ENCODE measurements at regions not wholly inside any gene's neighbourhood (a gene's known extent, or its start where the extent isn't known, plus 50 kb on each side); places are given as distances from the start of the nearest gene placed in this dataset.

GRCh38 chr14:62528296-62528695 is 517.0 kb downstream of the KCNH5 start:
- no peak for TF ChIP-seq CTCF (IDR thresholded peaks at IDR 0.05; ENCODE audit: insufficient read depth, missing control alignments)
- DNase-seq (ENCODE audit: insufficient read length, low spot score) (no peak), FAIRE-seq (no peak)

GRCh38 chr14:62532181-62532580 is 513.1 kb downstream of the KCNH5 start:
- FAIRE-seq (no peak), DNase-seq (ENCODE audit: insufficient read length, low spot score) (no peak)
- TF ChIP-seq CTCF (IDR thresholded peaks at IDR 0.05; ENCODE audit: insufficient read depth, missing control alignments) = no peak

GRCh38 chr14:62546862-62547474 is 498.3 kb downstream of the KCNH5 start:
- no peak for DNase-seq (ENCODE audit: insufficient read length, low spot score)
- FAIRE-seq = no peak
- TF ChIP-seq CTCF (IDR thresholded peaks at IDR 0.05; ENCODE audit: insufficient read depth, missing control alignments) = no peak

- TF ChIP-seq CTCF (IDR thresholded peaks at IDR 0.05; ENCODE audit: insufficient read depth, missing control alignments) = no peak
- no peak for FAIRE-seq
- no peak for DNase-seq (ENCODE audit: insufficient read length, low spot score)
Observed at GRCh38 chr14:62557416-62557815, 487.8 kb downstream of the KCNH5 start.

- TF ChIP-seq CTCF (IDR thresholded peaks at IDR 0.05; ENCODE audit: insufficient read depth, missing control alignments) = no peak
- no peak for DNase-seq (ENCODE audit: insufficient read length, low spot score)
- FAIRE-seq = no peak
Observed at GRCh38 chr14:62558451-62558850, 486.8 kb downstream of the KCNH5 start.

- DNase-seq (ENCODE audit: insufficient read length, low spot score) (no peak), FAIRE-seq (no peak)
Observed at GRCh38 chr14:62585247-62585646, 460.0 kb downstream of the KCNH5 start.

More at GRCh38 chr14:62585247-62585646, 460.0 kb downstream of the KCNH5 start:
- TF ChIP-seq CTCF (IDR thresholded peaks at IDR 0.05; ENCODE audit: insufficient read depth, missing control alignments) = no peak
